GM23248 (cell line): ENCODE measurements at regions not wholly inside any gene's neighbourhood (a gene's known extent, or its start where the extent isn't known, plus 50 kb on each side); places are given as distances from the start of the nearest gene placed in this dataset.

Experiments used
- DNase-seq: peaks from one replicate; pipeline ENCODE4 v3.0.0-alpha.2; 2015
- H2AFZ ChIP-seq: fragments of 200-600 bp; sonication (generic); 2 replicates; pipeline ENCODE4 v1.6.1; 2016; ENCODE audit warnings: antibody characterized with exemption
- H3F3A ChIP-seq: fragments of 200-600 bp; sonication (generic); 2 replicates; pipeline ENCODE4 v1.6.1; 2016; ENCODE audit warnings: mild to moderate bottlenecking, antibody characterized with exemption, mixed run types; ENCODE audit not compliant: insufficient read depth
- H3K27ac ChIP-seq: fragments of 200-600 bp; sonication (generic); 2 replicates; pipeline ENCODE4 v1.5.1; 2016; ENCODE audit warnings: mild to moderate bottlenecking
- H3K27me3 ChIP-seq: fragments of 200-600 bp; sonication (generic); replicated peaks from 2 replicates; pipeline ENCODE4 v1.6.1; 2016; ENCODE audit warnings: mild to moderate bottlenecking; ENCODE audit not compliant: insufficient read depth
- H3K36me3 ChIP-seq: fragments of 200-600 bp; sonication (generic); 2 replicates; pipeline ENCODE4 v1.6.1; 2016; ENCODE audit warnings: low read depth, mild to moderate bottlenecking
- H3K4me1 ChIP-seq: fragments of 200-600 bp; sonication (generic); 2 replicates; pipeline ENCODE4 v1.6.1; 2016; ENCODE audit warnings: mild to moderate bottlenecking; ENCODE audit not compliant: insufficient read depth
- H3K4me2 ChIP-seq: fragments of 200-600 bp; sonication (generic); one replicate; pipeline ENCODE4 v1.6.1; 2016; ENCODE audit warnings: mild to moderate bottlenecking; ENCODE audit not compliant: unreplicated experiment
- H3K4me3 ChIP-seq: fragments of 200-600 bp; sonication (generic); 2 replicates; pipeline ENCODE4 v1.5.1; 2016; ENCODE audit warnings: mild to moderate bottlenecking
- H3K79me2 ChIP-seq: fragments of 200-600 bp; sonication (generic); 2 replicates; pipeline ENCODE4 v1.6.1; 2016; ENCODE audit warnings: mild to moderate bottlenecking; ENCODE audit not compliant: insufficient read depth
- H3K9ac ChIP-seq: fragments of 200-600 bp; sonication (generic); 2 replicates; pipeline ENCODE4 v1.6.1; 2016; ENCODE audit warnings: mild to moderate bottlenecking
- H3K9me2 ChIP-seq: fragments of 200-600 bp; sonication (generic); 2 replicates; pipeline ENCODE4 v1.6.1; 2016; ENCODE audit warnings: mixed run types, mild to moderate bottlenecking, moderate library complexity; ENCODE audit not compliant: insufficient read depth
- H3K9me3 ChIP-seq: fragments of 200-600 bp; sonication (generic); one replicate; pipeline ENCODE4 v1.6.1; 2017; ENCODE audit warnings: low read depth
- H4K20me1 ChIP-seq: fragments of 200-600 bp; sonication (generic); 2 replicates; pipeline ENCODE4 v1.6.0; 2016; ENCODE audit not compliant: insufficient read depth
- EZH2 ChIP-seq: fragments of 200-600 bp; sonication (generic); IDR thresholded peaks from 2 replicates; pipeline ENCODE4 v1.6.1; 2018; ENCODE audit warnings: antibody characterized with exemption, mild to moderate bottlenecking; ENCODE audit not compliant: insufficient read depth, poor library complexity, severe bottlenecking
- EZH2phosphoT487 ChIP-seq: fragments of 200-600 bp; sonication (generic); IDR thresholded peaks from 2 replicates; pipeline ENCODE4 v1.6.1; 2018; ENCODE audit warnings: antibody characterized with exemption, moderate library complexity, mild to moderate bottlenecking, low read depth; ENCODE audit not compliant: insufficient read depth
- WGBS, 2 experiments: methylation state at CpG; one replicate each; pipeline ENCODE4 v1.1.6; 2015 to 2017; ENCODE audit warnings: low lambda C conversion rate in 2 of 2, low coverage in 1 of 2; ENCODE audit errors: missing lambda C conversion rate in 2 of 2; 5-methylcytosine and 5-hydroxymethylcytosine counted together
- in situ Hi-C: fragments of 300-500 bp; cut with MboI; formaldehyde crosslinking; loops from 2 replicates; pipeline ENCODE4 v1.15.0; 2020

DNA sequence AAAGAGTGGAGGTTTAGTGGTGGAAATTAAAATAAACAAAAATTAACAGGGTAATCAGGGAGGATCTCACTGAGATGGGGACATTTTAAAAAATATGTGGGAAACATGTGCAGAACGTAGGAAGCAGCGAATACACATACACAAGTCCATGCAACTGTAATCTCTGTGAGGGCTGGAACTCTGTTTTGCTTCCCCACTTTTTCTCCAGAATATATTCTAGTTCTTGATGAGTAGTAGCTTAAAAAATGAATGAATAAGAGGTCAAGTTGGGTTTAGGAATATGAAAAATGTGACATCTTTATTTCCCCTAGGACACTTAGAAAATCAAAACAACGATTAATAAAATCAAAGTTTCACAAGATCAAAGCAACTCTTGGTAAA, 312.2 kb upstream of the ZNF717 start:
- Histone ChIP-seq H3K4me2 (peak overlapping the region; percentile 46), H3F3A (0 out of 2 replicates have a peak, but pooled peaks cover 4% of the 10 kb centered on the region), H3K27me3 (no peaks in the 10 kb centered on the region), H3K4me3 (peak overlapping the region; percentile 2; the same call in 1 of the 2 replicates), H2AFZ (peak overlapping the region; percentile 20; the same call in 1 of the 2 replicates), H4K20me1 (no peaks in the 10 kb centered on the region), H3K9ac (0 out of 2 replicates have a peak overlapping the region, but pooled peaks have one; percentile 4), H3K9me2 (no peaks in the 10 kb centered on the region), H3K79me2 (no peaks in the 10 kb centered on the region), H3K36me3 (no peaks in the 10 kb centered on the region), H3K4me1 (peaks cover 27% of the 10 kb centered on the region), H3K9me3 (no peaks in the 10 kb centered on the region), H3K27ac (peak overlapping the region; percentile 35)
- WGBS, 2 experiments = 53 to 60% methylated on average over 3 of the region's 3 CpGs
- DNase-seq = peak; percentile 51
- in situ Hi-C loops = no loop called here
- no peak for TF ChIP-seq EZH2phosphoT487
- no peak for TF ChIP-seq EZH2

DNA sequence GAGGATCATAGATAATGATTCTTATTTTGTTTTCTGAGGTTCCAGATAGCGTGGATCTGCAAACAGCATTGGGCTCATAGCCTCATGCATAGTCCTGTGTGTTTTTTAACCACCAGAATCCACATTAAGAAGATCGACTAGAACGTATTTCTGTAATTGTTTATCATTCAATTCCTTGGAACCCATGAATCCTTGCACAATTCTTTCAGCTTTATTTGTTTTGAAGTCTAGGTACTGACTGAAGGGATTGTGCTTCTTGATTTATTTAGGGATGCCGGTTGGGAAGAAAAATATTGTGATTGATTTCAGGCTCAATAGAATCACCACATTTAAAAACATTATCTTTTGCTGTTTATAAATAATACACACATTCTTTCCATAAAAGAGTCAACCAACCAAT, 314.6 kb upstream of the ZNF717 start:
- Histone ChIP-seq H3F3A (0 out of 2 replicates have a peak, but pooled peaks cover 4% of the 10 kb centered on the region), H3K4me2 (no peak overlapping the region), H3K9me3 (no peaks in the 10 kb centered on the region), H3K9ac (no peak overlapping the region), H3K27ac (no peak overlapping the region), H4K20me1 (no peaks in the 10 kb centered on the region), H3K79me2 (no peaks in the 10 kb centered on the region), H3K4me1 (peaks cover 27% of the 10 kb centered on the region), H3K36me3 (no peaks in the 10 kb centered on the region), H3K4me3 (no peak overlapping the region), H3K27me3 (no peaks in the 10 kb centered on the region), H3K9me2 (no peaks in the 10 kb centered on the region), H2AFZ (no peak overlapping the region)
- in situ Hi-C loops = no loop called here
- 83 to 84% methylated on average over 4 of the region's 4 CpGs for WGBS, 2 experiments
- no peak for TF ChIP-seq EZH2phosphoT487
- no peak for TF ChIP-seq EZH2
- no peak for DNase-seq

DNA sequence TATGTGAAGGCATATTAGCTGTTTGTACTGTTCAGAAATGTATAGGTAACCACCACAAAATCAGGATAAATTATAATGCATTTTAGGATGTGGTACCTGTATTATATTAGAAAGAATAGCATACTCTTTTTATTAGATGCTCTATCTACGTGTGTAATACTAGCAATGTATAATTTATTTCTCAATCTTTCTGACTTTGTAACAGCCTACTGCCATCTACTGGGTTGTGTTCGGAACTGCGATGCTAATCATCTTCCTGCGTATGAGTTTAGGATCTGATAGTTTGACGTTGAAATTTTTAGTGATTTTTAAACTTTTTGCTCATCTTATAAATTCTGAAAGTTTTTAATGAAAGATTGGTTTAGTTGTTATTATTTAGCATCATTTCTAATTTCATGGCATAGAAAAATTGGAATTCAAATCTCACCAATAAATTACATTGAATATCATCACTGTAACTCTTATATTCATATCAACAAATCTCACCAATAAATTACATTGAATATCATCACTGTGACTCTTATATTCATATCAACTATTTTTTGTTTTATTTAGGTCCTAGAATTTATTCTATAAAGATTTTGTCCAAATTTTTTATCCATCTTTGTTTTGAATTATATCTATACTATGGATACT, 322.7 kb upstream of the ZNF717 start:
- no peaks in the 10 kb centered on the region for H3K9me2 ChIP-seq
- H3K9me3 ChIP-seq = no peaks in the 10 kb centered on the region
- WGBS, 2 experiments = 3% methylated on average over 5 of the region's 5 CpGs
- in situ Hi-C loops = no loop called here
- no peaks in the 10 kb centered on the region for H3K4me1 ChIP-seq
- H3K36me3 ChIP-seq = no peaks in the 10 kb centered on the region
- no peaks in the 10 kb centered on the region for H4K20me1 ChIP-seq
- H3K9ac ChIP-seq = no peak overlapping the region
- TF ChIP-seq EZH2phosphoT487 = no peak
- TF ChIP-seq EZH2 = no peak
- H3K27ac ChIP-seq = no peak overlapping the region
- no peaks in the 10 kb centered on the region for H3K27me3 ChIP-seq
- no peaks in the 10 kb centered on the region for H3F3A ChIP-seq
- H2AFZ ChIP-seq = no peak overlapping the region; the same call in 1 of the 2 replicates
- H3K4me2 ChIP-seq = no peak overlapping the region
- H3K79me2 ChIP-seq = no peaks in the 10 kb centered on the region
- H3K4me3 ChIP-seq = no peak overlapping the region
- DNase-seq = peak; percentile 71

DNA sequence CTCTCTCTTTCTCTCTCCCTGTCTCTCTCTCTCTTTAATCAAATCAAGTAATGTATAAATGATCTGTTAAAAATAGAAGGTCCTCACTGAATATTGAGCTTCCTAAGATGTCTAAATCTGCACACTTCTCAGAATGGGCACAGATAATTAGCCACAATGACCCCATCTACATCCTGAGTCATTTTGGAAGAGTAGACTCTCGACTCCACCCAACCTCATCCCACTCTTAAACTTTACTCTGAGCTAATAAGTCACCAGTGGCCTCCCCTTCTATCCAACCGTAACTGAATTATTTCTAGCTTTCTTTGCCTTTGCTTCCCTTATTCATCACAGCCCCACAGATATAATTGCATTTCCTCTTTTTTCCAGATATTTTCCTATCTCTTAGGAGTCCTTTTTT, 326.5 kb upstream of the ZNF717 start:
- in situ Hi-C loops = no loop called here
- Histone ChIP-seq H3F3A (no peaks in the 10 kb centered on the region), H3K79me2 (no peaks in the 10 kb centered on the region)

DNA sequence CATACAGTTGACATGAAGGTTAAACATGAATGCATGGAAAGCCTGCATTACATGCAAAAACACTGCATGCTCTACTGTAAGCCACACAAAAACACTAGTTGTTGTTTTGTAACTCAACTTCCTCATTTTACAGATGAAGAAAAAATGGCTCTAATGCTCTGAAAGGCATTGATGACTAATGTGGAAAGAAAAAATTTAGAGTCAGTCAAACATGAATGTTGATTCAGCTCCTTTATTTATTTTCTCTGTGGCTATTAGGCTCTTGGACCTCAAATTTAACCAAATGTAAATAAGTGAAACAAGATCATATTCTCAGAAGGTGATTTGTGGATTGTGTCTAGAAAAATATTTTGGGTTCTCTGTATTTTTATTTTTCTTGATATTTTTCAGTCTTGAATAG, 336.7 kb upstream of the ZNF717 start:
- H3K79me2 ChIP-seq = no peaks in the 10 kb centered on the region
- H2AFZ ChIP-seq = peak overlapping the region; percentile 19
- in situ Hi-C loops = no loop called here
- peak; percentile 56 for DNase-seq
- no peak for TF ChIP-seq EZH2phosphoT487
- no peak for TF ChIP-seq EZH2
- H3K27ac ChIP-seq = no peak overlapping the region
- H3K27me3 ChIP-seq = no peaks in the 10 kb centered on the region
- no peaks in the 10 kb centered on the region for H4K20me1 ChIP-seq
- peak overlapping the region; percentile 9 for H3K4me2 ChIP-seq
- H3K4me3 ChIP-seq = no peak overlapping the region
- peaks cover 15% of the 10 kb centered on the region for H3K4me1 ChIP-seq
- no peaks in the 10 kb centered on the region for H3K9me3 ChIP-seq
- H3K9ac ChIP-seq = no peak overlapping the region
- H3F3A ChIP-seq = no peaks in the 10 kb centered on the region
- H3K36me3 ChIP-seq = no peaks in the 10 kb centered on the region
- H3K9me2 ChIP-seq = no peaks in the 10 kb centered on the region

More for the DNA sequence above, 326.5 kb upstream of the ZNF717 start:
- no peaks in the 10 kb centered on the region for H3K9me2 ChIP-seq
- peak; percentile 13 for DNase-seq
- no peaks in the 10 kb centered on the region for H3K4me1 ChIP-seq
- H3K36me3 ChIP-seq = no peaks in the 10 kb centered on the region
- WGBS, 2 experiments = 68 to 74% methylated on average over 2 of the region's 2 CpGs
- TF ChIP-seq EZH2 (no peak), EZH2phosphoT487 (no peak)
- H3K9me3 ChIP-seq = no peaks in the 10 kb centered on the region
- no peak overlapping the region for H3K4me3 ChIP-seq
- no peak overlapping the region for H3K4me2 ChIP-seq
- H3K27ac ChIP-seq = no peak overlapping the region
- no peak overlapping the region for H3K9ac ChIP-seq
- H3K27me3 ChIP-seq = 0 out of 2 replicates have a peak, but pooled peaks cover 3% of the 10 kb centered on the region
- no peaks in the 10 kb centered on the region for H4K20me1 ChIP-seq
- no peak overlapping the region for H2AFZ ChIP-seq
